BLaER1 treated with 17β-estradiol and CSF1 and Interleukin-3, amounts not matched to agents 10 nM and 100 nM (cell line): ENCODE measurements at regions not wholly inside any gene's neighbourhood (a gene's known extent, or its start where the extent isn't known, plus 50 kb on each side); places are given as distances from the start of the nearest gene placed in this dataset.

Experiments used
- H3K27ac ChIP-seq, 11 experiments: shearing (Covaris generic); formaldehyde crosslinking; 2 replicates each; pipeline ENCODE4 v1.8.1; 2022
- H3K27me3 ChIP-seq, 11 experiments: shearing (Covaris generic); formaldehyde crosslinking; 2 replicates each; pipeline ENCODE4 v1.8.1; 2022
- H3K36me3 ChIP-seq, 11 experiments: shearing (Covaris generic); formaldehyde crosslinking; 2 replicates each; pipeline ENCODE4 v1.8.1; 2022
- H3K4me1 ChIP-seq, 10 experiments: shearing (Covaris generic); formaldehyde crosslinking; 2 replicates each; pipeline ENCODE4 v1.8.1; 2022
- H3K4me2 ChIP-seq, 11 experiments: shearing (Covaris generic); formaldehyde crosslinking; 2 replicates each; pipeline ENCODE4 v1.8.1; 2022
- H3K4me3 ChIP-seq, 10 experiments: shearing (Covaris generic); formaldehyde crosslinking; 2 replicates each; pipeline ENCODE4 v1.8.1; 2022
- H3K9ac ChIP-seq, 11 experiments: shearing (Covaris generic); formaldehyde crosslinking; 2 replicates each; pipeline ENCODE4 v1.8.1; 2022
- H3K9me3 ChIP-seq, 11 experiments: shearing (Covaris generic); formaldehyde crosslinking; replicated peaks in 1 of 11; 2 replicates each; pipeline ENCODE4 v1.8.1; 2022
- H4K20me1 ChIP-seq, 11 experiments: shearing (Covaris generic); formaldehyde crosslinking; 2 replicates each; pipeline ENCODE4 v1.8.1; 2022
- Cebpa-rat ChIP-seq, 11 experiments: shearing (Covaris generic); IDR thresholded peaks; 2 replicates each; pipeline ENCODE4 v1.8.1; 2022

- Histone ChIP-seq H3K9ac (no peak overlapping the region), H3K4me2 (peak overlapping the region in 9 of 11 experiments; percentile 12 to 96 (median 67); a peak in 17 of 22 replicates), H3K36me3 (no peaks in the 10 kb centered on the region), H3K9me3 (peaks cover 0 to 33% (median 21%) of the 10 kb centered on the region in 11 experiments; a peak in 17 of 22 replicates), H4K20me1 (no peaks in the 10 kb centered on the region), H3K4me1 (peaks cover 11 to 85% (median 64%) of the 10 kb centered on the region in 10 experiments), H3K27ac (no peak overlapping the region), H3K27me3 (peaks cover 0 to 13% (median 0%) of the 10 kb centered on the region in 11 experiments; a peak in 6 of 22 replicates), H3K4me3 (no peak overlapping the region)
- TF ChIP-seq Cebpa-rat (IDR thresholded peaks at IDR 0.05) = no peak
Measured at GRCh38 chr14:101064121-101064661, 160.7 kb upstream of the RTL1 start.

GRCh38 chr14:101064718-101065117 lies 161.2 kb upstream of the RTL1 start:
- Histone ChIP-seq H3K9ac (no peak overlapping the region), H3K4me1 (peaks cover 16 to 85% (median 66%) of the 10 kb centered on the region in 10 experiments), H3K4me3 (no peak overlapping the region; a peak in 1 of 20 replicates), H3K36me3 (no peaks in the 10 kb centered on the region), H3K4me2 (peak overlapping the region in 9 of 11 experiments; percentile 12 to 96 (median 67); a peak in 17 of 22 replicates), H3K27ac (no peak overlapping the region), H3K27me3 (peaks cover 0 to 19% (median 0%) of the 10 kb centered on the region in 11 experiments; a peak in 6 of 22 replicates), H3K9me3 (peaks cover 0 to 28% (median 17%) of the 10 kb centered on the region in 11 experiments; a peak in 15 of 22 replicates), H4K20me1 (peaks cover 0 to 2% (median 0%) of the 10 kb centered on the region in 11 experiments; a peak in 1 of 22 replicates)
- no peak for TF ChIP-seq Cebpa-rat (IDR thresholded peaks at IDR 0.05)

GRCh38 chr14:101065246-101065645 lies 161.7 kb upstream of the RTL1 start:
- Histone ChIP-seq H3K9ac (no peak overlapping the region), H4K20me1 (peaks cover 0 to 7% (median 0%) of the 10 kb centered on the region in 11 experiments; a peak in 1 of 22 replicates), H3K4me2 (peak overlapping the region in 8 of 11 experiments; percentile 50 to 96 (median 74); a peak in 15 of 22 replicates), H3K27me3 (peaks cover 0 to 24% (median 0%) of the 10 kb centered on the region in 11 experiments; a peak in 6 of 22 replicates), H3K36me3 (no peaks in the 10 kb centered on the region), H3K4me1 (peaks cover 16 to 85% (median 67%) of the 10 kb centered on the region in 10 experiments), H3K9me3 (peaks cover 0 to 24% (median 14%) of the 10 kb centered on the region in 11 experiments; a peak in 13 of 22 replicates), H3K27ac (no peak overlapping the region), H3K4me3 (no peak overlapping the region; a peak in 1 of 20 replicates)
- no peak for TF ChIP-seq Cebpa-rat (IDR thresholded peaks at IDR 0.05)

- Histone ChIP-seq H3K36me3 (no peaks in the 10 kb centered on the region), H3K4me2 (peak overlapping the region in 6 of 11 experiments; percentile 9 to 97 (median 92); a peak in 9 of 22 replicates), H3K27ac (no peak overlapping the region), H3K4me1 (peaks cover 16 to 85% (median 69%) of the 10 kb centered on the region in 10 experiments), H3K4me3 (no peak overlapping the region), H3K9ac (no peak overlapping the region), H3K27me3 (peaks cover 0 to 31% (median 0%) of the 10 kb centered on the region in 11 experiments; a peak in 6 of 22 replicates), H3K9me3 (peaks cover 0 to 24% (median 14%) of the 10 kb centered on the region in 11 experiments; a peak in 13 of 22 replicates), H4K20me1 (peaks cover 0 to 9% (median 0%) of the 10 kb centered on the region in 11 experiments; a peak in 1 of 22 replicates)
- no peak for TF ChIP-seq Cebpa-rat (IDR thresholded peaks at IDR 0.05)
Measured at GRCh38 chr14:101065696-101066694, 162.5 kb upstream of the RTL1 start.

GRCh38 chr14:101066826-101067510 lies 163.4 kb upstream of the RTL1 start:
- peak overlapping the region in 3 of 11 experiments; percentile 0 to 24 (median 16); a peak in 2 of 22 replicates for H3K9ac ChIP-seq
- no peaks in the 10 kb centered on the region for H3K36me3 ChIP-seq
- no peak for TF ChIP-seq Cebpa-rat (IDR thresholded peaks at IDR 0.05)
- H3K4me3 ChIP-seq = no peak overlapping the region
- peaks cover 0 to 18% (median 14%) of the 10 kb centered on the region in 11 experiments; a peak in 13 of 22 replicates for H3K9me3 ChIP-seq
- H4K20me1 ChIP-seq = peaks cover 0 to 9% (median 0%) of the 10 kb centered on the region in 11 experiments; a peak in 2 of 22 replicates
- peak overlapping the region in 8 of 11 experiments; percentile 86 to 97 (median 92); a peak in 15 of 22 replicates for H3K4me2 ChIP-seq
- peaks cover 0 to 41% (median 0%) of the 10 kb centered on the region in 11 experiments; a peak in 6 of 22 replicates for H3K27me3 ChIP-seq
- peaks cover 22 to 94% (median 79%) of the 10 kb centered on the region in 10 experiments for H3K4me1 ChIP-seq
- H3K27ac ChIP-seq = peak overlapping the region in 1 of 11 experiments; percentile 5; a peak in 1 of 22 replicates

GRCh38 chr14:101068313-101069227 lies 165.0 kb upstream of the RTL1 start:
- H3K9ac ChIP-seq = peak overlapping the region in 2 of 11 experiments; percentile 21 to 28; a peak in 4 of 22 replicates
- TF ChIP-seq Cebpa-rat (IDR thresholded peaks at IDR 0.05) = no peak
- H3K36me3 ChIP-seq = no peaks in the 10 kb centered on the region

GRCh38 chr14:101069228-101069549 lies 165.7 kb upstream of the RTL1 start:
- Histone ChIP-seq H3K9ac (peak overlapping the region in 1 of 11 experiments; percentile 20; a peak in 2 of 22 replicates), H3K36me3 (no peaks in the 10 kb centered on the region), H3K9me3 (peaks cover 0 to 18% (median 14%) of the 10 kb centered on the region in 11 experiments; a peak in 13 of 22 replicates), H3K4me3 (peak overlapping the region in 3 of 10 experiments; percentile 21 to 41 (median 27); a peak in 3 of 20 replicates), H3K27me3 (peaks cover 0 to 60% (median 0%) of the 10 kb centered on the region in 11 experiments; a peak in 7 of 22 replicates), H3K4me1 (peaks cover 44 to 99% (median 91%) of the 10 kb centered on the region in 10 experiments), H4K20me1 (peaks cover 0 to 13% (median 0%) of the 10 kb centered on the region in 11 experiments; a peak in 3 of 22 replicates), H3K27ac (no peak overlapping the region), H3K4me2 (peak overlapping the region; percentile 50 to 97 (median 91))
- TF ChIP-seq Cebpa-rat (IDR thresholded peaks at IDR 0.05) = no peak

More at GRCh38 chr14:101068313-101069227, 165.0 kb upstream of the RTL1 start:
- Histone ChIP-seq H3K4me3 (peak overlapping the region in 3 of 10 experiments; percentile 21 to 41 (median 27); a peak in 5 of 20 replicates), H3K27ac (no peak overlapping the region), H3K4me2 (peak overlapping the region; percentile 50 to 97 (median 91)), H3K4me1 (peaks cover 38 to 99% (median 91%) of the 10 kb centered on the region in 10 experiments), H4K20me1 (peaks cover 0 to 13% (median 0%) of the 10 kb centered on the region in 11 experiments; a peak in 3 of 22 replicates), H3K27me3 (peaks cover 0 to 54% (median 0%) of the 10 kb centered on the region in 11 experiments; a peak in 7 of 22 replicates), H3K9me3 (peaks cover 0 to 18% (median 14%) of the 10 kb centered on the region in 11 experiments; a peak in 13 of 22 replicates)
